MM.1S (cell line): ENCODE measurements at regions not wholly inside any gene's neighbourhood (a gene's known extent, or its start where the extent isn't known, plus 50 kb on each side); places are given as distances from the start of the nearest gene placed in this dataset.

Experiments used
- EZH2 ChIP-seq: fragments of 300-600 bp; sonication (generic); optimal IDR thresholded peaks from 2 replicates; pipeline ENCODE3; 2017; ENCODE audit warnings: low read depth, mild to moderate bottlenecking, antibody characterized with exemption, low read length, mixed read lengths
- EZH2phosphoT487 ChIP-seq: fragments of 300-600 bp; sonication (generic); IDR thresholded peaks from 2 replicates; pipeline ENCODE4 v1.6.1; 2018; ENCODE audit warnings: antibody characterized with exemption, low read length
- TF ChIP-seq, protein P1 (sequence below): fragments of 300-600 bp; sonication (generic); IDR thresholded peaks from 2 replicates; pipeline ENCODE4 v1.5.1; 2016; ENCODE audit warnings: antibody characterized with exemption, low read length, mixed read lengths

DNA sequence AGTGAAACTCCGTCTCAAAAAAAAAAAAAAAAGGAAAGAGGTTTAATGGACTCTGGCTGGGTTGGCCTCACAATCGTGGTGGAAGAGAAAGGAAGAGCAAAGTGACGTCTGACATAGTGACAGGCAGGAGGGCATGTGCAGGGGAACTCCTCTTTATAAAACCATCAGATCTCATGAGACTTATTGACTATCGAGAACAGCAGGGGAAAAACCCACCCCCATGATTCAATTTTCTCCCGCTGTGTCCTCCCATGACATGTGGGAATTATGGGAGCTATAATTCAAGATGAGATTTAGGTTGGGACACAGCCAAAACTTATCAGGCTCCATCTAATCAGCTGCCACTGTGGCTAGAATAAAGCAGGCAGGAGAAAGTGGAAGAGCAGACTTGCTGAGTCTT, 610.4 kb upstream of the NUDT12 start:
- TF ChIP-seq, protein P1, sequence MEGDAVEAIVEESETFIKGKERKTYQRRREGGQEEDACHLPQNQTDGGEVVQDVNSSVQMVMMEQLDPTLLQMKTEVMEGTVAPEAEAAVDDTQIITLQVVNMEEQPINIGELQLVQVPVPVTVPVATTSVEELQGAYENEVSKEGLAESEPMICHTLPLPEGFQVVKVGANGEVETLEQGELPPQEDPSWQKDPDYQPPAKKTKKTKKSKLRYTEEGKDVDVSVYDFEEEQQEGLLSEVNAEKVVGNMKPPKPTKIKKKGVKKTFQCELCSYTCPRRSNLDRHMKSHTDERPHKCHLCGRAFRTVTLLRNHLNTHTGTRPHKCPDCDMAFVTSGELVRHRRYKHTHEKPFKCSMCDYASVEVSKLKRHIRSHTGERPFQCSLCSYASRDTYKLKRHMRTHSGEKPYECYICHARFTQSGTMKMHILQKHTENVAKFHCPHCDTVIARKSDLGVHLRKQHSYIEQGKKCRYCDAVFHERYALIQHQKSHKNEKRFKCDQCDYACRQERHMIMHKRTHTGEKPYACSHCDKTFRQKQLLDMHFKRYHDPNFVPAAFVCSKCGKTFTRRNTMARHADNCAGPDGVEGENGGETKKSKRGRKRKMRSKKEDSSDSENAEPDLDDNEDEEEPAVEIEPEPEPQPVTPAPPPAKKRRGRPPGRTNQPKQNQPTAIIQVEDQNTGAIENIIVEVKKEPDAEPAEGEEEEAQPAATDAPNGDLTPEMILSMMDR, result no peak
- TF ChIP-seq EZH2phosphoT487, result no peak
- TF ChIP-seq EZH2, result no peak
